Thyroid gland (tissue), 4 donors: ENCODE measurements at regions not wholly inside any gene's neighbourhood (a gene's known extent, or its start where the extent isn't known, plus 50 kb on each side); places are given as distances from the start of the nearest gene placed in this dataset.

Source experiments
- DNase-seq, 2 donors: peaks; one replicate each; pipeline ENCODE4 v3.0.0-alpha.2; 2019
- H3K27ac ChIP-seq, 3 donors: fragments of 200-600 bp; sonication (generic); 1 replicate in 2 of 3; 2 replicates in 1 of 3; pipeline ENCODE4 v1.5.1; 2016 to 2019; ENCODE audit warnings: mild to moderate bottlenecking in 1 of 3, moderate library complexity in 1 of 3
- H3K27me3 ChIP-seq: fragments of 200-600 bp; sonication (generic); one replicate; pipeline ENCODE4 v1.5.1; 2019
- H3K36me3 ChIP-seq, 2 donors: fragments of 200-600 bp; sonication (generic); one replicate each; pipeline ENCODE4 v1.5.1; 2016 to 2019
- H3K4me1 ChIP-seq, 2 donors: fragments of 200-600 bp; sonication (generic); one replicate each; pipeline ENCODE4 v1.5.1; 2017 to 2019
- H3K4me3 ChIP-seq, 3 donors: fragments of 200-600 bp; sonication (generic); replicated peaks in 1 of 3; 1 replicate in 2 of 3; 2 replicates in 1 of 3; pipeline ENCODE4 v1.5.1; 2016; ENCODE audit warnings: mild to moderate bottlenecking in 1 of 3
- H3K9me3 ChIP-seq: fragments of 200-600 bp; sonication (generic); one replicate; pipeline ENCODE4 v1.5.1; 2017
- POLR2A ChIP-seq, 2 donors: fragments of 450-650 bp; IDR thresholded peaks; one replicate each; pipeline ENCODE4 v1.6.1; 2017; ENCODE audit warnings: antibody characterized with exemption in 2 of 2, mild to moderate bottlenecking in 2 of 2, moderate library complexity in 1 of 2
- WGBS, 2 donors: methylation state at CpG; one replicate each; pipeline ENCODE4 v1.1.5; 2017; 5-methylcytosine and 5-hydroxymethylcytosine counted together
- intact Hi-C: fragments of 100-400 bp; cut with DNase I; formaldehyde crosslinking; loops from one replicate; pipeline ENCODE4 v1.15.1; 2023
- TF ChIP-seq, protein P1 (sequence below), 6 experiments: fragments of 200-600 bp in 3 of 6; fragments of 450-650 bp in 3 of 6; sonication (generic) in 3 of 6; IDR thresholded peaks; one replicate each; pipeline ENCODE4 v1.5.1; 2016 to 2019; ENCODE audit warnings: antibody characterized with exemption in 6 of 6, mild to moderate bottlenecking in 2 of 6, inconsistent platforms in 1 of 6, moderate library complexity in 1 of 6

DNA sequence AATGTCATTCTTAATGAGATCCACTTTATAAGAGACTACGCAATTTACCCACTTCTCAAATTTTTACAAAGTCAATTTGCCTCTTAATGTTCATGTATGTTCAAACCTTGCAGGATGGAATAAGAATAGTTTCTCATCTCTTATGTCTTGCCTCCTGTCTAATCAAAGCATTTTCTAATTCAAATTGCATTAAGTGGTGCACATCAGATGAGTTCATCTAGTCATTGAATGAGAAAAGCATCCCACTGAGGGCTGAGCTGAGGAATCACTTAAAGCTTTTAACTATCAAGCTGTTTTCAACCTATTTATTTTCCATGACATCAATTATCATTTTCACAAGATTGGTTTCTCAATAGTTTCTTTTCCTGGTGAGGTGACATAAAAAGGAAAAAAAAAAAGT is 1964.0 kb downstream of the PCDH7 start:
- Histone ChIP-seq H3K4me3 (no peak overlapping the region), H3K36me3 (no peaks in the 10 kb centered on the region), H3K9me3 (no peaks in the 10 kb centered on the region), H3K4me1 (no peaks in the 10 kb centered on the region), H3K27ac (no peak overlapping the region), H3K27me3 (no peaks in the 10 kb centered on the region)
- TF ChIP-seq POLR2A (IDR thresholded peaks at IDR 0.05): no peak
- TF ChIP-seq, protein P1, sequence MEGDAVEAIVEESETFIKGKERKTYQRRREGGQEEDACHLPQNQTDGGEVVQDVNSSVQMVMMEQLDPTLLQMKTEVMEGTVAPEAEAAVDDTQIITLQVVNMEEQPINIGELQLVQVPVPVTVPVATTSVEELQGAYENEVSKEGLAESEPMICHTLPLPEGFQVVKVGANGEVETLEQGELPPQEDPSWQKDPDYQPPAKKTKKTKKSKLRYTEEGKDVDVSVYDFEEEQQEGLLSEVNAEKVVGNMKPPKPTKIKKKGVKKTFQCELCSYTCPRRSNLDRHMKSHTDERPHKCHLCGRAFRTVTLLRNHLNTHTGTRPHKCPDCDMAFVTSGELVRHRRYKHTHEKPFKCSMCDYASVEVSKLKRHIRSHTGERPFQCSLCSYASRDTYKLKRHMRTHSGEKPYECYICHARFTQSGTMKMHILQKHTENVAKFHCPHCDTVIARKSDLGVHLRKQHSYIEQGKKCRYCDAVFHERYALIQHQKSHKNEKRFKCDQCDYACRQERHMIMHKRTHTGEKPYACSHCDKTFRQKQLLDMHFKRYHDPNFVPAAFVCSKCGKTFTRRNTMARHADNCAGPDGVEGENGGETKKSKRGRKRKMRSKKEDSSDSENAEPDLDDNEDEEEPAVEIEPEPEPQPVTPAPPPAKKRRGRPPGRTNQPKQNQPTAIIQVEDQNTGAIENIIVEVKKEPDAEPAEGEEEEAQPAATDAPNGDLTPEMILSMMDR (IDR thresholded peaks at IDR 0.05): no peak
- no peak for DNase-seq
- WGBS, 2 donors: 93 to 96% methylated on average over 1 of the region's 1 CpG
- intact Hi-C loops: no loop called here

DNA sequence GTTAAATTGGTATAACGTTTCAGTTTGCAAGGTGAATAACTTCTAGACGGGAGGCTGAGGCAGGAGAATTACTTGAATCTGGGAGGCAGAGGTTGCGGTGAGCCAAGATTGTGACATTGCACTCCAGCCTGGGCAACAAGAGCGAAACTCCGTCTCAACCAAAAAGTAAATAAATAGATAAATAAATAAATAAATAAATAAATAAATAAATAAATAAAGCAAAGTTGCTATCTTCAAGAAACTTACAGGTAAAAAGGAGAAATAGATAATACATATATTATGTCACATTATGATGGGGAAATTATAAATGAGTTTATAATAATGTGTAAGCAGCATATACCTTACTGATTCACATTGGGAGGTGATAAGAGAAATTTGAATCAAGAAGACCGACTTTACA is 1966.0 kb downstream of the PCDH7 start:
- no peaks in the 10 kb centered on the region for H3K27me3 ChIP-seq
- no peaks in the 10 kb centered on the region for H3K4me1 ChIP-seq
- H3K27ac ChIP-seq: no peak overlapping the region
- intact Hi-C loops: no loop called here
- 93 to 94% methylated on average over 6 of the region's 6 CpGs for WGBS, 2 donors
- no peaks in the 10 kb centered on the region for H3K9me3 ChIP-seq
- TF ChIP-seq, protein P1 (IDR thresholded peaks at IDR 0.05): no peak
- no peak for TF ChIP-seq POLR2A (IDR thresholded peaks at IDR 0.05)
- no peak overlapping the region for H3K4me3 ChIP-seq
- DNase-seq: no peak
- no peaks in the 10 kb centered on the region for H3K36me3 ChIP-seq

DNA sequence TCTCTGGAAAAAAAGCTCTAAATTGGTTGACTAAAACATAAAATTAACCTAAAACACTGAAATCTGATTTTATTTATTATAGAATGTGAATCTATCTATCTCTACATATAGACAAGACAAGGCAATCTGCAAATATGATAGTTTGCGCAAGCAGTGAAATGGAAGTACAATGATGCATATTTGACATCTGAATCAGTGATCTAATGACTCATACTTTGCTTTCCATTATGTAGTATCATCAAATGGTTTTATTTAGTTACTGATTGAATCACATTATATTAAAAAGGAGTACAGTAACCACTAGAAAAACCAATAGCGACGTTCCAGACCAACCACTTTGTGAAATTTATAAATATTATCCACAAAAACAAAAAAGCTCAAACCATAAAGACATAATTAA is 1969.3 kb downstream of the PCDH7 start:
- 94 to 95% methylated on average over 3 of the region's 3 CpGs for WGBS, 2 donors
- no peaks in the 10 kb centered on the region for H3K9me3 ChIP-seq
- no peak overlapping the region for H3K4me3 ChIP-seq
- intact Hi-C loops: no loop called here
- DNase-seq: no peak
- no peaks in the 10 kb centered on the region for H3K36me3 ChIP-seq
- H3K27ac ChIP-seq: no peak overlapping the region
- no peak for TF ChIP-seq POLR2A (IDR thresholded peaks at IDR 0.05)
- TF ChIP-seq, protein P1 (IDR thresholded peaks at IDR 0.05): no peak
- no peaks in the 10 kb centered on the region for H3K27me3 ChIP-seq
- H3K4me1 ChIP-seq: no peaks in the 10 kb centered on the region

DNA sequence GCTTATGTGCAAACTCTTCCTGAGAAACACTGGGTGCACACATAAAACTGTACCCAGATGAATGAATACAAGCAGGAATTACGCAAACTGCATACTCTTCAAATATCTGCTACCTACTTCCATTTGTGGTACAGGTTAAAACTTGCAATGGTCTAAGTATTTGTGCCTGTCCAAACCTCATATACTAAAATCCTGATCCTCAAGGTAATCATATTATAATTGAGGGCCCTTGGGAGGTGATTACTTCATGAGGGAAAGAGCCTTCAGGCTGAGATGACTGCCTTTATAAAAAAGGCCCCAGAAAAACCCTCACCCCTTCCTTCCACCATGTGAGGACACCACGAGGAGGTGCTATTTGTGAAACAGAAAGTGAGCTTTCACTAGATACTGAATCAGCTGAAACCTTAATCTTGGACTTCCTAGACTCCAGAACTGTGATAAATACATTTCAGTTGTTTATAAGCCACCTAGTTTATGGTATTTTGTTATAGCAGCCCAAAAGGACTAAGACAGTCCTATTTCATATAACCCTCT is 1977.2 kb downstream of the PCDH7 start:
- Histone ChIP-seq H3K9me3 (no peaks in the 10 kb centered on the region), H3K27me3 (no peaks in the 10 kb centered on the region), H3K4me3 (no peak overlapping the region), H3K4me1 (no peaks in the 10 kb centered on the region), H3K36me3 (no peaks in the 10 kb centered on the region), H3K27ac (no peak overlapping the region)
- WGBS, 2 donors: 74 to 81% methylated on average over 2 of the region's 2 CpGs
- TF ChIP-seq POLR2A (IDR thresholded peaks at IDR 0.05): no peak
- TF ChIP-seq, protein P1 (IDR thresholded peaks at IDR 0.05): no peak
- intact Hi-C loops: no loop called here
- DNase-seq: no peak

DNA sequence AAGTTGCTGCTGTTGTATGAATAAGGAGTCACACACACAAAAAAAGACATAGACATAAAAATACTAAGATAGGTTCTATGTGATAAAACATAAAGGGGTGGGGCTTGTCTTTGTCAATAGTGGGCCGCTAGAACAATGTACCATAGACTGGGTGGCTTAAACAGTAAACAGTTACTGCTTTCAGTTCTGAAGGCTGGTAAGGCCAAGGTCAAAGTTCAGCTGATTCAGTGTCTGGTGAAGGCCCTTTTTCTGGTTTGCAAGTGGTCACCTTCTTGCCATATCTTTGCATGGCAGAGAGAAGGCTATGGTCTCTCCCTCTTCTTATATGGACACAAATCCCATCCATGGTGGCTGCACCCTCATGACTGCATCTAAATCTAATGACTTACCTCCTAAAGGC is 1980.7 kb downstream of the PCDH7 start:
- no peak overlapping the region for H3K27ac ChIP-seq
- no peaks in the 10 kb centered on the region for H3K9me3 ChIP-seq
- intact Hi-C loops: no loop called here
- 90 to 93% methylated on average over 1 of the region's 1 CpG for WGBS, 2 donors
- no peak for TF ChIP-seq POLR2A (IDR thresholded peaks at IDR 0.05)
- TF ChIP-seq, protein P1 (IDR thresholded peaks at IDR 0.05): no peak
- H3K36me3 ChIP-seq: no peaks in the 10 kb centered on the region
- H3K27me3 ChIP-seq: no peaks in the 10 kb centered on the region
- DNase-seq: no peak
- H3K4me3 ChIP-seq: no peak overlapping the region
- no peaks in the 10 kb centered on the region for H3K4me1 ChIP-seq
